NCI-H146 (cell line): ENCODE measurements at regions not wholly inside any gene's neighbourhood (a gene's known extent, or its start where the extent isn't known, plus 50 kb on each side); places are given as distances from the start of the nearest gene placed in this dataset.
"Not testable (repeated sequence)": the region's sequence is repeated elsewhere in the genome, so short reads cannot be mapped to it uniquely, and the experiment has no call there.

ENCODE experiments used
- DNase-seq: peaks from one replicate; lab custom pipeline; 2025; lab: John Stamatoyannopoulos, UW

DNA sequence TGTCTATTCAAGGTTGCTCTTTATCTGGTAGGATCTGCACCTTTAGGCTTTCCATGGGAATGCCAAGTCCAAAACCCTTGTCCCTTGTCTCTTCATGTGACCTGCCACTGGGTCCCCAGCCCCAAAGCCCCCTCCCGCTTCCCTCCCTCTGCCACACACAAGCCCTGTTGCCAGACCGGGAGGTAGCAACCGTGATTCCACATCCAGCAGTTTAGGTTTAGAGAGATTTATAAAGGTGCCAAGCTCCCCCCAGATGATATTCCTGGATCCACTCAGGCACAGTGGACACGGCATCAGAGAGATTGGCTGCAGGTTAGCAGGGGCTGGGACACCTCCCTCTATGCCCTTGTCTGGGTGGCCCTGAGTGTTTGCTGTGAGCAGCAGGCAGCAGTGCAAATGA lies 504.7 kb downstream of the CCDC171 start:
- DNase-seq = no peak

DNA sequence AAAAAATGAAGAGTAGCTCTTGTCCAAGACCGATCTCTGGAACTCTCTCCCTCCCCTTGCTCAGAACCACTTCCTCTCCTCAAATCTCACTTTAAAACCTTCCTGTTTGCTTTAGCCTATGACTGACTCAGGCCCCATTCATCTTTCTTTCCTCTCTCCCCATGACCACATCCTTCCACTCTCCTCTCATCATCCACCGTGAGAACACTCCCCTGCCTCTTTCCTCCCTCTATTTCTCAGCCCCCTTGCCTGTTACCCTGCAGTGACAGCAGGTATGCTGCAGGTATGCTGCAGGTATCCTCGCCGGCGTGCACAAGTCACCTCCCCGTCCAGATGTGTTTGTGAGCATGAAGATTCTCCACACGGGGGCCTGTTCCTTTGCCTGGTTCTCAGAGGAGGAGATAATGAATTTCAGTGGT lies 505.3 kb downstream of the CCDC171 start:
- no peak for DNase-seq

GRCh38 chr9:16060436-16061129 lies 507.7 kb downstream of the CCDC171 start:
- no peak for DNase-seq

- DNase-seq = no peak
Observed at GRCh38 chr9:16062542-16063240, 509.8 kb downstream of the CCDC171 start.

- no peak for DNase-seq
Observed at GRCh38 chr9:16063241-16063591, 510.4 kb downstream of the CCDC171 start.

- DNase-seq = no peak
Observed at GRCh38 chr9:16064771-16065170, 511.9 kb downstream of the CCDC171 start.

DNA sequence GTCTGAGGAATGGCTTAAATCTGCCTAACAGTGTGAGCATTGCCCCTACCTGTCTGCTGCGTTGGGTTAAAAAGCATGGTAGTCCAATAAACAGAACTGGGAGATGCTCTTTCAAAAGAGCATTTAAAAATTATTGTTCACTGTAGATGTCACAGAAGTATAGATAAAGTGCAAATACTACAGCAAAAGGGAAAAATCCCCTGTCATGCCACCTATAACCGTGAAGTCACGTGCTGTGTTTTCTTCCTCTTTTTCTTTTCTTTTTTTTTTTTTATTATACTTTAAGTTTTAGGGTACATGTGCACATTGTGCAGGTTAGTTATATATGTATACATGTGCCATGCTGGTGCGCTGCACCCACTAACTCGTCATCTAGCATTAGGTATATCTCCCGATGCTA lies 513.4 kb downstream of the CCDC171 start:
- DNase-seq = not testable (repeated sequence)

GRCh38 chr9:16068476-16068875 lies 515.6 kb downstream of the CCDC171 start:
- no peak for DNase-seq

GRCh38 chr9:16069249-16069648 lies 516.4 kb downstream of the CCDC171 start:
- no peak for DNase-seq

DNA sequence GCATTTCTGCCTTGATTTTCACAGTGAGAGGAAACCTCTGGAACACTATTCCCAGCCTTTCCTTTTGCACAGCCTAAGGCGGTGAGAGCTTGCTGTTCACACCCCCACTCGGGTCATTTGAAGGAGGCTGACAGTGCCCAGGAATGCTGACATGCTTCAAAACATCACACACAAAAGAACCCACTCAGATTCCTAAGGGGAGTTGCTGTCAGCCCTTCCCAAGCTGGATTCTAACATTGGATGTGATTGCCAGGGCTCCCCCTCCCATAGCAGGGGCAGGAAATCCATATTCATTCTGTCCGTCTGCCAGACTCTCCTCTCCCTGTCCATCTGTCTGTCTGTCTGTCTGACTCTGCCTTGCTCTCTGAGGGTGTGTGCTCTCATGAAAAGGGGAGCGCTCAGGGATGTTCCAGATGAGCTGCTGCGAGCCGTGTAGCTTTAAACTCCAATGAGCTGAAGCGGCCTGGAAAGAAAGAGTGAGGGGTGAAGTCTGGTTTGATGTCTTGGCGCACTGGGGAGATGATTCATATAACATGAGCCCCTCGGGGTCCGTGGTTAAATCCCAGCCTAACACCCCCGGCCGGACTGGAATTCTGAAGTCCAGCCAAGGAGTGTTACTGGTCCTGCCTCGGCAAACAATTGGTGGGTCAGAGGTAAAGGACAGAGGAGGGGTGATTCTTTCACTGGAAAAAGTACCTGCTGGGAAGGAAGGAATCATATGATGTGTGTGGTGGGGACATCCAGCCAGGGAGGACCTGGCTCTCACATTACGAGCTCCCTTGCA lies 517.0 kb downstream of the CCDC171 start:
- no peak for DNase-seq

- DNase-seq = no peak
Observed at GRCh38 chr9:16070455-16071145, 517.8 kb downstream of the CCDC171 start.

DNA sequence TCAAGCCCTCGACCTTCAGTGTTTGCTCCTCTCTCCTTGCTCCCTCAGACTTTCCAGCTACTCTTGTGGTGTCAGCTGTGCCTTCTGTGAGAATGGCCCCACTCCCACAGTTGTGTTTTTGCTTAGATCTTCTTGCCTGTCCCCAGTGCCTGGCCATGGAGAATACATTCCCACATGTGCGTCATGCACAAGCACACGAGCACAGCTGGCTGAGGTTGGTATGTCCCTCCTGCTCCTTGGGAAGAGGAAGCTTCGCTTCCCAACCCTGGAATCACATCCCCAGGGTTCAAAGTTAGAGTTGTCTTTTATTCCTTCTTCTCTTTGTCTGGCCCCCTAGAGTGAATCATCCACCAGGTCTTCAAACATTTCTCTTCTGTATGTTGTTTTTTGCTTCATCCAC lies 518.6 kb downstream of the CCDC171 start:
- no peak for DNase-seq

DNA sequence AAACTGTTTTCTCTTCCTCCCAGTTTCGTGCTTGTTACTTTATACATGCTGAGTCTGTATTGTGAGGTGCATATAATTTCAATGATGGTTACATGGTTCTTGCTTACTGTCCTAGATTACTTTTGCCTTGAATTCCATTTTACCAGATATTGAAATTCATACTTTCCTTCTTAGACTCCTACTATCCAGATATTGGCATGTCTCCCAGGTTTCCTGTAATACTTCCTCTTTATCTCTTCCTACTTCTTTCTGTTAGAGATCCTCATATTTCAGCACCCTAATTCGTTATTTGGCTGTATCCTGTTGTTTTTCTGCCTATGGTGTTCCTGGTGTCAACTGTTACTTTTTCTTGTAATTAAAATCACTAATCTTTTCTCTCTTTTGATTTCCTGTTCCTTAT lies 522.1 kb downstream of the CCDC171 start:
- DNase-seq = no peak

DNA sequence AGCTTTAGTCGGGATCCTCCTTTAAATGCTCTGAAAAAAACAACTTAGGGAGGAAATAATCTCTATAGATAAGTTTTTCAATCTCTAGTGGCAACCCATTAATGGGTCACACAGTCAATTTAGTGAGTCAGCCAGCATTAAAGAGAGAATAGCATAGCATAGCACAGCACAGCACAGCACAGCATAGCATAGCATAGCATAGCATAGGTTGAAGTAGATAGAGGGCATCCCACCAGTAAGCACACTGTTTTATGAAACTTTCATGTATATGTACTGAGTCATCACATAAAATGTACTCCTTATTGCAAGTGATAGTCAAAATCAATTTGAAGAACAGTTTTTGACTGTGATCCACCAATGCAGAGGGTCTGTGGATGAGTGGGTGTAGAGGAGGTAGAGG lies 522.9 kb downstream of the CCDC171 start:
- DNase-seq = no peak

- DNase-seq = no peak
Observed at GRCh38 chr9:16076511-16076910, 523.7 kb downstream of the CCDC171 start.

DNA sequence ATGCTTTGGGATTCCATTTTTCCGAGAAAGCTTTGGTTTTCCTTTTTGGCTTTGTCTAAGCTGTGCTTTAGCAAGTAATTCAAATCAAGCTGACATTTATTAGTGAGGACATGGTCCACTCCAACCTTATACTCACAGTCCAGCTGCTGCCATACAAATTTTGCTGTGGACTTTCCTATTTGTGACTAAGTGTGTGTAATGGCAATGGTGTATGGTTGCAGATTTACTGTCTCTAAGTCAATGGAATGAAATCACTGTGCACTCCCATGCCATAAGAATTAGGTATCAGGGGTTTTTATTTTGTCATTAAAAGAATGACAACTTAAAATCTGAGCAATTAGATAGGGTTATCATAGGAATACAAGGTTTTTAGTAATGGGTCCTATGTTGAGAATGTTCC lies 530.0 kb downstream of the CCDC171 start:
- no peak for DNase-seq

GRCh38 chr9:16085167-16085726 lies 532.4 kb downstream of the CCDC171 start:
- no peak for DNase-seq

DNA sequence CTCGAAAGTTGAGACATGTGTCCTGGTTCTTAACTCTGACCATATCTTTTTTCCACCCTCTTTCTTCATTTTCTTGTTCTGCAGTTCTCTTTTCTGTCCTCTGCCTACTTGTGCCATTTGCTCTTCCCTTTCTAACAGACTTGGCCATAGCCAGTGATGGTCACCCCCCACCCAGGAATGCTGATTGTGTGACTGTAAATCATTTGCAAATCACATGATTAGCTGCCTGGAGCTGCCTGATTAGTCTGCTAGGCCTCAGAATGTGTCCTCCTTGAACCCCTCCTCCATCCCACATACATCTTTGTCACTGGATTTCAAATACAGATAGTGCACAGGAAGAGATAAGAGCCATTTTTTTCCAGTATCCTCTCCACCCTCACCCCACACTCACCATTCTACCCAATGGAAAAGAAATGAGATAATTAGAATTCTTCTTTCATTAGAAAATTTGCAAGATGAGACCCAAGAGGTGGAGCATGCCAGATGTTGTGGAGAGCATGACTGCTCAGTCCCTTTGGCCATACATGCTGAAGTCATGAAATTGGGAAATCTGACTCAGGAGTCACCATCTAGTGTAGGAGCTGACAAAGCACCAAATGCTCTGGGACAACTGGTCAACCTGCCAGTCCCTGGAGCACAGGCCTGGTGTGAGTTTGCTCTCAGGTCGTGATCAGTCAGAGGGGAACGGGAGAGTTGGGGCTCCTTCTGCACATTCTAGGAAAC lies 538.2 kb downstream of the CCDC171 start:
- DNase-seq = no peak

GRCh38 chr9:16092142-16093091 lies 539.6 kb downstream of the CCDC171 start:
- DNase-seq = no peak

DNA sequence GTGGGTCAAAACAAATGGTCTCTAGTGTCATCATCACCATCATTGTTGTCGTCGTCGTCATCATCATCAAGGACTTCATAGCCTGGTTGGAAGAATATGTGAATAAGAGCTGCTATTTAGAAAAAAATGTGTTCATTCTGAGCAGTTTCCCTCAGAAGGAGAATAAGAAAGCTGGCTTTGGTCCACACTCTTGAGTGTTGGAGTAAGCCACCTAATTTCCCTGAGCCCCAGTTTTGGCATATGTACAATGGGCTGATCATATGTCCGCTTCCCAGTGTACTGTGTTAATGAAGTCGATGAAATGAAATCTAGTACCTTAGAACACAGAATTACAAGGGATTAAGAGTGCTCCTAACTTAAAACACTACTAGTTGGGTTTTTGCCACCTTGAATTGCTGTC lies 545.5 kb downstream of the CCDC171 start:
- DNase-seq = no peak
